ENCODE measurements at regions not wholly inside any gene's neighbourhood (a gene's known extent, or its start where the extent isn't known, plus 50 kb on each side); places are given as distances from the start of the nearest gene placed in this dataset.
A peak's percentile ranks its signal among the peaks of the same experiment; 100 is the strongest.
"Not testable (repeated sequence)": the region's sequence is repeated elsewhere in the genome, so short reads cannot be mapped to it uniquely, and the experiment has no call there.

- intact Hi-C loops (cut with DNase I): not testable (repeated sequence)
Measured at GRCh38 chr12:68552605-68553195, 58.0 kb upstream of the RAP1B start.

DNA sequence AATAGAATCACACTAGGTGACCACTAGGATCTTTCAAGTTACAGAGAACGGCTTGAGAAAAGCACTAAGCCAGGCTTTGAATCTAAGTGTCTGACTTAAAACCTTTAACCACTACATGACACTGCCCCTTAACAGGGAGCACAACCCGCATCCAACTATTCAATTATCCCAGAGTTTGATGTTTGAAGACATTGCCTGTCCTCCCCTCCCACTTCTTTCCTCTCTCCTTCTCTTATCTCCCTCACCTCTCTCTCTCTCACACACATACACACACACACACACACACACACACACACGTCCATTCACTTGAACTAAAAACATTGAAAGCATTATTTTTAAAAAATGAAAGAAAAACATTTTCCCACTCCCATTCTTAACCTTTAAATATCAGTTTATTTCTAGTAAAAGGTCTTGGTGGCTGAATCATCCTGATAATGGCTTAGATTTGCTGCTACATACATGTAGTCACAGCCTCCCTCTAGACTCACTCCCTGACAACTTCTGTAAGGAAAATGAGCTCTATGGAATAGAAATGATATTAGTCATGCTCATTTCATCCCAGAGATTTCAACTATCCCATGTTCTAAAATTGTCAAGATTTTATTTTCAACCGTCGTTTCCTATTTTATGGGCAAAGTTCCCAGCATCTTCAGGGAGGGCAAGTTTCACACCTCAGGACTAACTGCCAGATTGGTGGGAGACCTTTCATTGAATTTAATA, 53.5 kb upstream of the RAP1B start:
- Histone ChIP-seq H3K27ac (replicated peaks in 1 of 4) (no peak overlapping the region), H3K4me1 (peaks cover 0 to 7% (median 5%) of the 10 kb centered on the region in 4 donors), H3K4me3 (no peak overlapping the region), H3K36me3 (no peaks in the 10 kb centered on the region), H3K9me3 (no peaks in the 10 kb centered on the region), H3K27me3 (no peaks in the 10 kb centered on the region)
- no peak for DNase-seq (ENCODE audit: extremely low spot score)
- TF ChIP-seq EP300 (IDR thresholded peaks at IDR 0.05) (no peak), POLR2AphosphoS5 (IDR thresholded peaks at IDR 0.05) (no peak), CTCF (IDR thresholded peaks at IDR 0.05) (no peak), POLR2A (IDR thresholded peaks at IDR 0.05; ENCODE audit: low read depth) (no peak)
- intact Hi-C loops (cut with DNase I): no loop called here
- WGBS: 44% methylated on average over 5 of the region's 5 CpGs

More at GRCh38 chr12:68552605-68553195, 58.0 kb upstream of the RAP1B start:
- 84% methylated on average over 2 of the region's 2 CpGs for WGBS
- H3K27ac ChIP-seq (replicated peaks in 1 of 4); H3K4me1 ChIP-seq; H3K9me3 ChIP-seq; H3K27me3 ChIP-seq; H3K36me3 ChIP-seq; DNase-seq (ENCODE audit: extremely low spot score); H3K4me3 ChIP-seq: not testable (repeated sequence)

DNA sequence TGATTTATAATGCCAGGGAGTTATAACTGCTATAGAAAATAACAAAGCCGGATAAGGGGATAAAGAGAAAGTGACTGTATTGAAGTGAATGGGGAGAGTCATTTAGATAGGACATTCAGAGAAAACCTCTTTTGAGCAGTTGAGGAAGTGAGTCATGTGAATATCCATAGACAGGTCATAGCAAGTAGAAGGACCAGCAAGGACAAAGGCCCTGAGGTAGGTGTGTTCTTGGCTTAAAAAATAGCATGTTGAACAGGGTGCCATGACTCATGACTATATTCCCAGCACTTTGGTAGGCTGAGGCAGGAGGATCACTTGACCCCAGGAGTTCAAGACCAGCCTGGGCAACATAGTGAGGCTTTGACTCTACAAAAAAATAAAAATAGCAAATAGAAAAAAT, 51.5 kb upstream of the RAP1B start:
- Histone ChIP-seq H3K27ac (replicated peaks in 1 of 4) (no peak overlapping the region), H3K4me1 (peaks cover 0 to 7% (median 5%) of the 10 kb centered on the region in 4 donors), H3K9me3 (no peaks in the 10 kb centered on the region), H3K36me3 (no peaks in the 10 kb centered on the region), H3K4me3 (no peak overlapping the region), H3K27me3 (no peaks in the 10 kb centered on the region)
- DNase-seq (ENCODE audit: extremely low spot score): no peak
- intact Hi-C loops (cut with DNase I): no loop called here
- WGBS: 96% methylated on average over 1 of the region's 1 CpG
- TF ChIP-seq POLR2A (IDR thresholded peaks at IDR 0.05; ENCODE audit: low read depth) (no peak), CTCF (IDR thresholded peaks at IDR 0.05) (no peak), POLR2AphosphoS5 (IDR thresholded peaks at IDR 0.05) (no peak), EP300 (IDR thresholded peaks at IDR 0.05) (no peak)

- Histone ChIP-seq H3K9me3 (no peaks in the 10 kb centered on the region), H3K27me3 (no peaks in the 10 kb centered on the region), H3K4me1 (peaks cover 2 to 7% (median 5%) of the 10 kb centered on the region in 4 donors), H3K27ac (replicated peaks in 1 of 4) (peak overlapping the region in 1 of 4 donors; percentile 25), H3K4me3 (no peak overlapping the region), H3K36me3 (no peaks in the 10 kb centered on the region)
- DNase-seq (ENCODE audit: extremely low spot score): no peak
- no peak for TF ChIP-seq POLR2A (IDR thresholded peaks at IDR 0.05; ENCODE audit: low read depth)
- peak in 1 of 2 donors; percentile 14 for TF ChIP-seq POLR2AphosphoS5 (IDR thresholded peaks at IDR 0.05)
- WGBS: 72% methylated on average over 8 of the region's 8 CpGs
- intact Hi-C loops (cut with DNase I): no loop called here
Measured at GRCh38 chr12:68559984-68560850, 50.5 kb upstream of the RAP1B start.

GRCh38 chr12:68560851-68561422, 49.8 kb upstream of the RAP1B start:
- Histone ChIP-seq H3K27ac (replicated peaks in 1 of 4) (no peak overlapping the region), H3K4me3 (no peak overlapping the region), H3K36me3 (no peaks in the 10 kb centered on the region), H3K4me1 (peaks cover 7 to 10% (median 8%) of the 10 kb centered on the region in 4 donors), H3K27me3 (no peaks in the 10 kb centered on the region), H3K9me3 (no peaks in the 10 kb centered on the region)
- no peak for DNase-seq (ENCODE audit: extremely low spot score)
- intact Hi-C loops (cut with DNase I): no loop called here
- 78% methylated on average over 5 of the region's 5 CpGs for WGBS
- TF ChIP-seq EP300 (IDR thresholded peaks at IDR 0.05) (no peak), CTCF (IDR thresholded peaks at IDR 0.05) (no peak), POLR2A (IDR thresholded peaks at IDR 0.05; ENCODE audit: low read depth) (no peak), POLR2AphosphoS5 (IDR thresholded peaks at IDR 0.05) (no peak)

Small RNAs in the stretch of these regions (small RNA-seq; reads per million reads assigned to genes)
- 0 reads per million in 3 donors for gene AC008033.2
